AG04450 (cell line): ENCODE measurements at regions not wholly inside any gene's neighbourhood (a gene's known extent, or its start where the extent isn't known, plus 50 kb on each side); places are given as distances from the start of the nearest gene placed in this dataset.

Experiments
- CTCF ChIA-PET: fragments of 300-600, 350-600 bp; formaldehyde crosslinking; extraction: SDS; loops from one replicate; lab custom pipeline; 2022; ENCODE audit warnings: antibody characterized with exemption, inconsistent platforms; lab: Charles Lee
- POLR2A ChIA-PET: fragments of 350-600 bp; formaldehyde crosslinking; extraction: SDS; loops from one replicate; lab custom pipeline; 2021; ENCODE audit warnings: antibody characterized with exemption, inconsistent platforms; lab: Yijun Ruan, JAX
- DNase-seq: peaks from one replicate; pipeline ENCODE4 v3.0.0-alpha.2; 2011; ENCODE audit warnings: low read depth, low spot score
- H3K27ac ChIP-seq: one replicate; pipeline ENCODE4 v1.5.1; 2012; ENCODE audit warnings: low read depth, low read length, control low read depth
- H3K27me3 ChIP-seq: one replicate; pipeline ENCODE4 v1.6.0; 2012; ENCODE audit warnings: low read length; ENCODE audit not compliant: control insufficient read depth, insufficient read depth
- H3K4me3 ChIP-seq: 2 replicates; pipeline ENCODE4 v1.5.1; 2011; ENCODE audit warnings: mild to moderate bottlenecking, low read depth, low read length, control low read depth
- H3K9me3 ChIP-seq: 2 replicates; pipeline ENCODE4 v1.5.1; 2012; ENCODE audit warnings: low read length; ENCODE audit not compliant: control insufficient read depth, insufficient read depth
- CTCF ChIP-seq: IDR thresholded peaks from 2 replicates; pipeline ENCODE4 v1.5.1; 2011; ENCODE audit warnings: low read depth, low read length, control low read depth, inconsistent platforms

- no peak for TF ChIP-seq CTCF
- Histone ChIP-seq H3K27me3 (no peaks in the 10 kb centered on the region), H3K4me3 (no peak overlapping the region), H3K27ac (no peak overlapping the region), H3K9me3 (peaks cover 69% of the 10 kb centered on the region)
- ChIA-PET CTCF (no interaction called here), POLR2A (no interaction called here)
- DNase-seq: no peak
Measured at GRCh38 chr18:78579449-78579848, 400.2 kb upstream of the SALL3 start.

GRCh38 chr18:78579854-78580577 is 399.6 kb upstream of the SALL3 start:
- Histone ChIP-seq H3K9me3 (peaks cover 72% of the 10 kb centered on the region), H3K27me3 (no peaks in the 10 kb centered on the region), H3K4me3 (no peak overlapping the region), H3K27ac (no peak overlapping the region)
- ChIA-PET POLR2A (no interaction called here), CTCF (no interaction called here)
- TF ChIP-seq CTCF: no peak
- DNase-seq: no peak

GRCh38 chr18:78580835-78581339 is 398.7 kb upstream of the SALL3 start:
- no peak for DNase-seq
- peaks cover 68% of the 10 kb centered on the region for H3K9me3 ChIP-seq
- CTCF ChIA-PET: no interaction called here

GRCh38 chr18:78582181-78582709 is 397.4 kb upstream of the SALL3 start:
- no peak for TF ChIP-seq CTCF
- ChIA-PET CTCF (no interaction called here), POLR2A (no interaction called here)
- no peak for DNase-seq
- Histone ChIP-seq H3K27me3 (no peaks in the 10 kb centered on the region), H3K9me3 (peaks cover 58% of the 10 kb centered on the region), H3K4me3 (no peak overlapping the region), H3K27ac (no peak overlapping the region)

More at GRCh38 chr18:78580835-78581339, 398.7 kb upstream of the SALL3 start:
- TF ChIP-seq CTCF: no peak
- Histone ChIP-seq H3K27me3 (no peaks in the 10 kb centered on the region), H3K27ac (no peak overlapping the region), H3K4me3 (no peak overlapping the region)
- POLR2A ChIA-PET: no interaction called here
